HFF-Myc (cell line): ENCODE measurements at regions not wholly inside any gene's neighbourhood (a gene's known extent, or its start where the extent isn't known, plus 50 kb on each side); places are given as distances from the start of the nearest gene placed in this dataset.

ENCODE experiments used
- DNase-seq: peaks from one replicate; pipeline ENCODE4 v3.0.0-alpha.2; 2011; ENCODE audit warnings: low read depth; ENCODE audit errors: extremely low read depth
- H3K4me3 ChIP-seq: replicated peaks from 2 replicates; pipeline ENCODE4 v1.5.1; 2011; ENCODE audit warnings: low read depth, mild to moderate bottlenecking, control low read depth, low read length
- CTCF ChIP-seq: IDR thresholded peaks from 2 replicates; pipeline ENCODE4 v1.5.1; 2012; ENCODE audit warnings: mild to moderate bottlenecking, low read depth, low read length, control low read depth; ENCODE audit errors: missing control alignments

- no peak overlapping the region for H3K4me3 ChIP-seq
- no peak for TF ChIP-seq CTCF
- no peak for DNase-seq
Observed at GRCh38 chrX:150223176-150224015, 139.7 kb upstream of the MAMLD1 start.

- H3K4me3 ChIP-seq, result no peak overlapping the region
- DNase-seq, result no peak
- TF ChIP-seq CTCF, result no peak
Observed at GRCh38 chrX:150224676-150225075, 138.4 kb upstream of the MAMLD1 start.

- no peak overlapping the region for H3K4me3 ChIP-seq
- TF ChIP-seq CTCF, result no peak
Observed at GRCh38 chrX:150225266-150225665, 137.9 kb upstream of the MAMLD1 start.

GRCh38 chrX:150225756-150226155 lies 137.4 kb upstream of the MAMLD1 start:
- no peak overlapping the region for H3K4me3 ChIP-seq
- no peak for TF ChIP-seq CTCF
- DNase-seq, result no peak

More at GRCh38 chrX:150225266-150225665, 137.9 kb upstream of the MAMLD1 start:
- DNase-seq, result no peak

- no peak overlapping the region for H3K4me3 ChIP-seq
- no peak for TF ChIP-seq CTCF
- no peak for DNase-seq
Observed at GRCh38 chrX:150226223-150226965, 136.7 kb upstream of the MAMLD1 start.

- no peak for DNase-seq
Observed at GRCh38 chrX:150227321-150227860, 135.7 kb upstream of the MAMLD1 start.

More at GRCh38 chrX:150227321-150227860, 135.7 kb upstream of the MAMLD1 start:
- no peak overlapping the region for H3K4me3 ChIP-seq
- TF ChIP-seq CTCF, result no peak
